ENCODE measurements at regions not wholly inside any gene's neighbourhood (a gene's known extent, or its start where the extent isn't known, plus 50 kb on each side); places are given as distances from the start of the nearest gene placed in this dataset.

GRCh38 chr5:3392306-3392939, 203.2 kb upstream of the IRX1 start:
- no peak for TF ChIP-seq CTCF (conservative IDR thresholded peaks at IDR 0.05)
- TF ChIP-seq EZH2 (IDR thresholded peaks at IDR 0.05; ENCODE audit: low read depth), result no peak
